Stimulated activated CD8-positive, alpha-beta memory T cell treated with anti-CD3 and anti-CD28 coated beads, Interleukin-4, amount 100 ng/mL, for 24 hours (primary cell): ENCODE measurements at regions not wholly inside any gene's neighbourhood (a gene's known extent, or its start where the extent isn't known, plus 50 kb on each side); places are given as distances from the start of the nearest gene placed in this dataset.

Experiments
- DNase-seq: peaks from one replicate; pipeline ENCODE4 v3.0.0-alpha.2; 2020; ENCODE audit warnings: low read depth

- no peak for DNase-seq
These were observed 806.2 kb upstream of the WWC1 start for GRCh38 chr5:167485061-167485774.

GRCh38 chr5:167488371-167488770, 803.1 kb upstream of the WWC1 start:
- no peak for DNase-seq

- no peak for DNase-seq
These were observed 802.2 kb upstream of the WWC1 start for GRCh38 chr5:167489202-167489601.

GRCh38 chr5:167503926-167504720, 787.3 kb upstream of the WWC1 start:
- no peak for DNase-seq

GRCh38 chr5:167507463-167508233, 783.8 kb upstream of the WWC1 start:
- DNase-seq, result no peak

- no peak for DNase-seq
These were observed 782.4 kb upstream of the WWC1 start for GRCh38 chr5:167509076-167509475.

GRCh38 chr5:167511276-167511675, 780.2 kb upstream of the WWC1 start:
- no peak for DNase-seq

GRCh38 chr5:167512111-167512510, 779.3 kb upstream of the WWC1 start:
- no peak for DNase-seq

GRCh38 chr5:167513381-167513780, 778.1 kb upstream of the WWC1 start:
- no peak for DNase-seq

- DNase-seq, result no peak
These were observed 777.0 kb upstream of the WWC1 start for GRCh38 chr5:167514461-167514860.

- DNase-seq, result no peak
These were observed 766.4 kb upstream of the WWC1 start for GRCh38 chr5:167525004-167525403.

- no peak for DNase-seq
These were observed 762.8 kb upstream of the WWC1 start for GRCh38 chr5:167528651-167529050.

GRCh38 chr5:167530548-167530947, 760.9 kb upstream of the WWC1 start:
- DNase-seq, result no peak

- DNase-seq, result no peak
These were observed 757.3 kb upstream of the WWC1 start for GRCh38 chr5:167533814-167534795.

- no peak for DNase-seq
These were observed 751.7 kb upstream of the WWC1 start for GRCh38 chr5:167539747-167540146.

GRCh38 chr5:167546270-167546669, 745.2 kb upstream of the WWC1 start:
- DNase-seq, result no peak

- no peak for DNase-seq
These were observed 739.1 kb upstream of the WWC1 start for GRCh38 chr5:167552356-167552755.

- DNase-seq, result no peak
These were observed 737.9 kb upstream of the WWC1 start for GRCh38 chr5:167553511-167553910.

- no peak for DNase-seq
These were observed 736.7 kb upstream of the WWC1 start for GRCh38 chr5:167554564-167555290.

GRCh38 chr5:167555565-167556166, 735.8 kb upstream of the WWC1 start:
- DNase-seq, result no peak
